ENCODE measurements at regions not wholly inside any gene's neighbourhood (a gene's known extent, or its start where the extent isn't known, plus 50 kb on each side); places are given as distances from the start of the nearest gene placed in this dataset.

DNA sequence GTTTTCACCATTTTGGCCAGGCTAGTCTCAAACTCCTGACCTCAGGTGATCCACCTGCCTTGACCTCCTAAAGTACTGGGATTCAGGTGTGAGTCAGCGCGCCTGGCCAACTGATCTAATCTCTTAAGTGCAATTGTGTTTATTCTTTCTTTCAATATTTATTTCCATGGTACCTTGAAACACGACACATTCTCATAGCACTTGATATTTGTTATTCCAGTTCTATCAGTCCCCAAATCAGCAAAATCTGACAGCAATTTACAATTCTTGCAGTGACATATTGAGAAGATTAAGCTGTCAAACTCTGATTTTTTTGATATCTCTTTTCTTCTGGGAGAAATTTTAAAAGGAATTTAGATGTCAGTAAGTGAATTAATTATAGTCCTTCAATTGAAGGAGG lies 218.1 kb upstream of the FAT4 start:
- Histone ChIP-seq H3K4me3 (ENCODE audit: low read depth, low read length) (no peak overlapping the region), H3K27me3 (no peaks in the 10 kb centered on the region), H3K36me3 (no peaks in the 10 kb centered on the region), H3K4me1 (no peaks in the 10 kb centered on the region), H3K9me3 (no peaks in the 10 kb centered on the region)
- no peak for DNase-seq
- TF ChIP-seq, protein P1, sequence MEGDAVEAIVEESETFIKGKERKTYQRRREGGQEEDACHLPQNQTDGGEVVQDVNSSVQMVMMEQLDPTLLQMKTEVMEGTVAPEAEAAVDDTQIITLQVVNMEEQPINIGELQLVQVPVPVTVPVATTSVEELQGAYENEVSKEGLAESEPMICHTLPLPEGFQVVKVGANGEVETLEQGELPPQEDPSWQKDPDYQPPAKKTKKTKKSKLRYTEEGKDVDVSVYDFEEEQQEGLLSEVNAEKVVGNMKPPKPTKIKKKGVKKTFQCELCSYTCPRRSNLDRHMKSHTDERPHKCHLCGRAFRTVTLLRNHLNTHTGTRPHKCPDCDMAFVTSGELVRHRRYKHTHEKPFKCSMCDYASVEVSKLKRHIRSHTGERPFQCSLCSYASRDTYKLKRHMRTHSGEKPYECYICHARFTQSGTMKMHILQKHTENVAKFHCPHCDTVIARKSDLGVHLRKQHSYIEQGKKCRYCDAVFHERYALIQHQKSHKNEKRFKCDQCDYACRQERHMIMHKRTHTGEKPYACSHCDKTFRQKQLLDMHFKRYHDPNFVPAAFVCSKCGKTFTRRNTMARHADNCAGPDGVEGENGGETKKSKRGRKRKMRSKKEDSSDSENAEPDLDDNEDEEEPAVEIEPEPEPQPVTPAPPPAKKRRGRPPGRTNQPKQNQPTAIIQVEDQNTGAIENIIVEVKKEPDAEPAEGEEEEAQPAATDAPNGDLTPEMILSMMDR (IDR thresholded peaks at IDR 0.05; ENCODE audit: low read depth, low read length) = no peak

- TF ChIP-seq, protein P1 (IDR thresholded peaks at IDR 0.05; ENCODE audit: low read depth, low read length) = no peak
- Histone ChIP-seq H3K27me3 (no peaks in the 10 kb centered on the region), H3K36me3 (no peaks in the 10 kb centered on the region), H3K4me1 (no peaks in the 10 kb centered on the region), H3K9me3 (no peaks in the 10 kb centered on the region), H3K4me3 (ENCODE audit: low read depth, low read length) (no peak overlapping the region)
- DNase-seq = no peak
Observed at GRCh38 chr4:125091541-125091940, 223.2 kb upstream of the FAT4 start.

DNA sequence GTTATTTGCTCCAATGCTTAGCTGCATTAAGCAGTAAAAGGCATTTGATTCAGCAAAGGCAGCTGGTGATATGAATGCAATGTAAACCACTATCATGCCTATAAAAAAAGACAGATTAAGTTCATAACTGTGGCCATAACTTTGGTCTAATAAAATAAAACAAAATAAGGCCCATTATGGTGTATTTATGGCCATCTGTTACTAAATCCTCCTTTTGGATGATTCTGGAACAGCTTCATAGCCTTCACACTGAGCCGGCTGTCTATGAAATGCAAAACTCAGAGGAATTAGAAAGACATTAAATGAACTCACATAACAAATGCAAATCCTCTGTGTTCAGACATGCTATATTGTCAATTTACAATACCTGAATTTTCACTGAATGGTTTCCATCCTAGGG lies 223.7 kb upstream of the FAT4 start:
- TF ChIP-seq, protein P1 (IDR thresholded peaks at IDR 0.05; ENCODE audit: low read depth, low read length) = no peak
- Histone ChIP-seq H3K4me1 (no peaks in the 10 kb centered on the region), H3K27me3 (no peaks in the 10 kb centered on the region), H3K9me3 (no peaks in the 10 kb centered on the region), H3K36me3 (no peaks in the 10 kb centered on the region), H3K4me3 (ENCODE audit: low read depth, low read length) (no peak overlapping the region)
- no peak for DNase-seq

GRCh38 chr4:125084608-125085007 lies 230.1 kb upstream of the FAT4 start:
- DNase-seq = no peak
- Histone ChIP-seq H3K4me1 (no peaks in the 10 kb centered on the region), H3K9me3 (no peaks in the 10 kb centered on the region), H3K36me3 (no peaks in the 10 kb centered on the region), H3K4me3 (ENCODE audit: low read depth, low read length) (no peak overlapping the region), H3K27me3 (no peaks in the 10 kb centered on the region)
- TF ChIP-seq, protein P1 (IDR thresholded peaks at IDR 0.05; ENCODE audit: low read depth, low read length) = no peak

- no peaks in the 10 kb centered on the region for H3K9me3 ChIP-seq
- no peaks in the 10 kb centered on the region for H3K4me1 ChIP-seq
- H3K27me3 ChIP-seq = no peaks in the 10 kb centered on the region
- DNase-seq = no peak
- TF ChIP-seq, protein P1 (IDR thresholded peaks at IDR 0.05; ENCODE audit: low read depth, low read length) = no peak
- H3K4me3 ChIP-seq (ENCODE audit: low read depth, low read length) = no peak overlapping the region
- H3K36me3 ChIP-seq = no peaks in the 10 kb centered on the region
Observed at GRCh38 chr4:125082729-125083417, 231.9 kb upstream of the FAT4 start.

GRCh38 chr4:125072269-125072668 lies 242.5 kb upstream of the FAT4 start:
- Histone ChIP-seq H3K4me1 (no peaks in the 10 kb centered on the region), H3K4me3 (ENCODE audit: low read depth, low read length) (no peak overlapping the region), H3K36me3 (no peaks in the 10 kb centered on the region), H3K9me3 (no peaks in the 10 kb centered on the region), H3K27me3 (no peaks in the 10 kb centered on the region)
- no peak for DNase-seq
- TF ChIP-seq, protein P1 (IDR thresholded peaks at IDR 0.05; ENCODE audit: low read depth, low read length) = no peak

Measured in BE2C (cell line).